ENCODE measurements at regions not wholly inside any gene's neighbourhood (a gene's known extent, or its start where the extent isn't known, plus 50 kb on each side); places are given as distances from the start of the nearest gene placed in this dataset.

GRCh38 chr18:10027031-10027430 lies 113.2 kb downstream of the VAPA start:
- DNase-seq (no peak), ATAC-seq (no peak)
- Mint-ChIP-seq H3K4me1 (no peaks in the 10 kb centered on the region), H3K27ac (peak overlapping the region; percentile 14 to 23), H3K27me3 (no peaks in the 10 kb centered on the region), H3K9me3 (no peaks in the 10 kb centered on the region), H3K4me3 (no peak overlapping the region)

GRCh38 chr18:10027461-10027860 lies 113.6 kb downstream of the VAPA start:
- H3K27ac Mint-ChIP-seq, result peak overlapping the region in 1 of 2 donors; percentile 23
- no peaks in the 10 kb centered on the region for H3K27me3 Mint-ChIP-seq
- H3K9me3 Mint-ChIP-seq, result no peaks in the 10 kb centered on the region
- no peaks in the 10 kb centered on the region for H3K4me1 Mint-ChIP-seq
- ATAC-seq (no peak), DNase-seq (no peak)
- no peak overlapping the region for H3K4me3 Mint-ChIP-seq

- Mint-ChIP-seq H3K27me3 (no peaks in the 10 kb centered on the region), H3K4me1 (peaks cover 13% of the 10 kb centered on the region), H3K9me3 (no peaks in the 10 kb centered on the region), H3K4me3 (no peak overlapping the region), H3K27ac (no peak overlapping the region)
- DNase-seq, result no peak
- ATAC-seq, result no peak
Observed at GRCh38 chr18:10029711-10030110, 115.9 kb downstream of the VAPA start.

- ATAC-seq (no peak), DNase-seq (no peak)
- Mint-ChIP-seq H3K4me1 (peaks cover 13% of the 10 kb centered on the region), H3K27ac (peak overlapping the region in 1 of 2 donors; percentile 5), H3K27me3 (no peaks in the 10 kb centered on the region), H3K4me3 (no peak overlapping the region), H3K9me3 (no peaks in the 10 kb centered on the region)
Observed at GRCh38 chr18:10030816-10031541, 117.2 kb downstream of the VAPA start.

GRCh38 chr18:10032331-10033015 lies 118.7 kb downstream of the VAPA start:
- Mint-ChIP-seq H3K27ac (peak overlapping the region; percentile 92 to 98), H3K4me1 (peaks cover 13% of the 10 kb centered on the region), H3K27me3 (no peaks in the 10 kb centered on the region), H3K9me3 (no peaks in the 10 kb centered on the region), H3K4me3 (peak overlapping the region; percentile 80 to 88)
- peak; percentile 96 for ATAC-seq
- peak; percentile 73 to 76 for DNase-seq

- Mint-ChIP-seq H3K27ac (peak overlapping the region; percentile 92 to 98), H3K4me3 (peak overlapping the region; percentile 80 to 88), H3K4me1 (peaks cover 13% of the 10 kb centered on the region), H3K9me3 (no peaks in the 10 kb centered on the region), H3K27me3 (no peaks in the 10 kb centered on the region)
- ATAC-seq (no peak), DNase-seq (peak in 1 of 2 donors; percentile 2)
Observed at GRCh38 chr18:10033016-10033399, 119.2 kb downstream of the VAPA start.

GRCh38 chr18:10035281-10035991 lies 121.6 kb downstream of the VAPA start:
- ATAC-seq (no peak), DNase-seq (no peak)
- peak overlapping the region in 1 of 2 donors; percentile 63 for H3K27ac Mint-ChIP-seq
- no peak overlapping the region for H3K4me3 Mint-ChIP-seq
- H3K4me1 Mint-ChIP-seq, result peaks cover 13% of the 10 kb centered on the region
- no peaks in the 10 kb centered on the region for H3K9me3 Mint-ChIP-seq
- no peaks in the 10 kb centered on the region for H3K27me3 Mint-ChIP-seq

GRCh38 chr18:10036479-10036878 lies 122.7 kb downstream of the VAPA start:
- Mint-ChIP-seq H3K9me3 (peaks cover 0 to under 1% of the 10 kb centered on the region in 2 donors), H3K27ac (no peak overlapping the region), H3K27me3 (no peaks in the 10 kb centered on the region), H3K4me1 (peaks cover 13% of the 10 kb centered on the region), H3K4me3 (no peak overlapping the region)
- DNase-seq, result no peak
- no peak for ATAC-seq

GRCh38 chr18:10037181-10037580 lies 123.4 kb downstream of the VAPA start:
- ATAC-seq (no peak), DNase-seq (no peak)
- Mint-ChIP-seq H3K4me3 (no peak overlapping the region), H3K27ac (no peak overlapping the region), H3K27me3 (no peaks in the 10 kb centered on the region), H3K9me3 (peaks cover 6 to 7% of the 10 kb centered on the region in 2 donors), H3K4me1 (peaks cover 13% of the 10 kb centered on the region)

- Mint-ChIP-seq H3K4me3 (no peak overlapping the region), H3K4me1 (peaks cover 6% of the 10 kb centered on the region), H3K27me3 (no peaks in the 10 kb centered on the region), H3K9me3 (peaks cover 10 to 13% of the 10 kb centered on the region in 2 donors), H3K27ac (no peak overlapping the region)
- DNase-seq, result no peak
- no peak for ATAC-seq
Observed at GRCh38 chr18:10038268-10038667, 124.5 kb downstream of the VAPA start.

GRCh38 chr18:10040287-10041011 lies 126.6 kb downstream of the VAPA start:
- H3K4me3 Mint-ChIP-seq, result no peak overlapping the region
- H3K27ac Mint-ChIP-seq, result no peak overlapping the region
- no peaks in the 10 kb centered on the region for H3K27me3 Mint-ChIP-seq
- no peaks in the 10 kb centered on the region for H3K4me1 Mint-ChIP-seq
- DNase-seq, result no peak
- H3K9me3 Mint-ChIP-seq, result peaks cover 10 to 13% of the 10 kb centered on the region in 2 donors
- ATAC-seq, result no peak

GRCh38 chr18:10041180-10041579 lies 127.4 kb downstream of the VAPA start:
- Mint-ChIP-seq H3K9me3 (peaks cover 10 to 13% of the 10 kb centered on the region in 2 donors), H3K27ac (no peak overlapping the region), H3K4me3 (no peak overlapping the region), H3K27me3 (no peaks in the 10 kb centered on the region), H3K4me1 (no peaks in the 10 kb centered on the region)
- DNase-seq, result no peak
- ATAC-seq, result no peak

- no peak for ATAC-seq
- H3K4me3 Mint-ChIP-seq, result no peak overlapping the region
- no peak for DNase-seq
- peaks cover 10 to 13% of the 10 kb centered on the region in 2 donors for H3K9me3 Mint-ChIP-seq
- no peak overlapping the region for H3K27ac Mint-ChIP-seq
- no peaks in the 10 kb centered on the region for H3K4me1 Mint-ChIP-seq
- no peaks in the 10 kb centered on the region for H3K27me3 Mint-ChIP-seq
Observed at GRCh38 chr18:10042492-10042891, 128.7 kb downstream of the VAPA start.

GRCh38 chr18:10044054-10044453 lies 130.2 kb downstream of the VAPA start:
- Mint-ChIP-seq H3K27ac (no peak overlapping the region), H3K9me3 (peaks cover 10 to 13% of the 10 kb centered on the region in 2 donors), H3K4me1 (no peaks in the 10 kb centered on the region), H3K4me3 (no peak overlapping the region), H3K27me3 (no peaks in the 10 kb centered on the region)
- ATAC-seq (no peak), DNase-seq (no peak)

- ATAC-seq (no peak), DNase-seq (no peak)
- Mint-ChIP-seq H3K27ac (no peak overlapping the region), H3K27me3 (peaks cover 6% of the 10 kb centered on the region), H3K4me1 (no peaks in the 10 kb centered on the region), H3K4me3 (no peak overlapping the region), H3K9me3 (peaks cover 10 to 13% of the 10 kb centered on the region in 2 donors)
Observed at GRCh38 chr18:10045296-10045891, 131.6 kb downstream of the VAPA start.

All from stimulated activated naive CD8-positive, alpha-beta T cell treated with anti-CD3 and anti-CD28 coated beads, Interleukin-15, amount 100 ng/mL, for 72 hours (primary cell).